HCT116 (cell line): ENCODE measurements at regions not wholly inside any gene's neighbourhood (a gene's known extent, or its start where the extent isn't known, plus 50 kb on each side); places are given as distances from the start of the nearest gene placed in this dataset.

ENCODE experiments used
- ATAC-seq: fragments of 200-7000 bp; cut with Tn5 transposase; 2 replicates; pipeline ENCODE4 v1.9.1; 2020; ENCODE audit warnings: mild to moderate bottlenecking, moderate library complexity
- BruUV-seq: library from RNA; stranded (reverse); fragments of 400-500 nt; replicated peaks from 2 replicates; lab custom pipeline; 2021; lab: Mats Ljungman, UMichigan
- CTCF ChIA-PET: fragments of 300-600 bp; sonication (Branson Sonifier 250); formaldehyde crosslinking; loops from one replicate; lab custom pipeline; 2021; ENCODE audit warnings: antibody characterized with exemption; lab: Charles Lee
- POLR2A ChIA-PET: fragments of 300-600, 350-600 bp; sonication (Branson Sonifier 250); formaldehyde crosslinking; loops from one replicate; lab custom pipeline; 2021; ENCODE audit warnings: antibody characterized with exemption; lab: Charles Lee
- RAD21 ChIA-PET, 2 experiments: fragments of 300-600 bp; sonication (Branson Sonifier 250); formaldehyde crosslinking; loops; one replicate each; lab custom pipeline; 2023; ENCODE audit warnings: low total read pairs in 2 of 2; ENCODE audit not compliant: uncharacterized antibody in 2 of 2, unreplicated experiment in 2 of 2, low non-redundant PET in 1 of 2; lab: Charles Lee
- DNase-seq: peaks from one replicate; pipeline ENCODE4 v3.0.0-alpha.2; 2010; ENCODE audit warnings: low read depth, low spot score
- H2AFZ ChIP-seq: fragments of 200-600 bp; shearing (Covaris generic), sonication (generic); 2 replicates; pipeline ENCODE4 v1.6.1; 2017; ENCODE audit warnings: low read depth, mixed run types, mixed read lengths, antibody characterized with exemption, low read length; ENCODE audit not compliant: poor library complexity, severe bottlenecking
- H3K27ac ChIP-seq: 2 replicates; pipeline ENCODE4 v1.5.1; 2012; ENCODE audit warnings: low read depth, low read length
- H3K27me3 ChIP-seq: fragments of 200-600 bp; sonication (generic); 2 replicates; pipeline ENCODE4 v1.6.1; 2016; ENCODE audit warnings: mixed run types, low read length, mixed read lengths; ENCODE audit not compliant: insufficient read depth
- H3K36me3 ChIP-seq, 2 experiments: fragments of 200-500 bp in 1 of 2; fragments of 200-600 bp in 1 of 2; sonication (Bioruptor generic) in 1 of 2; sonication (generic) in 1 of 2; 2 replicates each; pipeline versions ENCODE4 v1.5.1 to v1.6.1; 2014 to 2016; ENCODE audit warnings: low read length in 2 of 2, inconsistent platforms in 1 of 2, mixed read lengths in 1 of 2, mixed run types in 1 of 2; ENCODE audit not compliant: insufficient read depth in 2 of 2, control insufficient read depth in 1 of 2
- H3K4me1 ChIP-seq, 2 experiments: fragments of 200-600 bp in 1 of 2; sonication (generic) in 1 of 2; 2 replicates each; pipeline versions ENCODE4 v1.5.1 to v1.6.1; 2012 to 2017; ENCODE audit warnings: low read length in 2 of 2, inconsistent platforms in 1 of 2, mild to moderate bottlenecking in 1 of 2, mixed read lengths in 1 of 2, mixed run types in 1 of 2, moderate library complexity in 1 of 2; ENCODE audit not compliant: insufficient read depth in 2 of 2, control insufficient read depth in 1 of 2
- H3K4me2 ChIP-seq: fragments of 200-600 bp; sonication (generic); 2 replicates; pipeline ENCODE4 v1.6.1; 2017; ENCODE audit warnings: mixed run types, low read length, mixed read lengths
- H3K4me3 ChIP-seq, 2 experiments: fragments of 200-600 bp in 1 of 2; sonication (generic) in 1 of 2; replicated peaks in 1 of 2; 2 replicates each; pipeline ENCODE4 v1.5.1; 2011 to 2016; ENCODE audit warnings: low read length in 2 of 2, control low read depth in 1 of 2, low read depth in 1 of 2, mild to moderate bottlenecking in 1 of 2, mixed read lengths in 1 of 2, mixed run types in 1 of 2
- H3K79me2 ChIP-seq: fragments of 200-600 bp; sonication (generic); 2 replicates; pipeline ENCODE4 v1.6.1; 2017; ENCODE audit warnings: mild to moderate bottlenecking, mixed run types, low read length, moderate library complexity, mixed read lengths; ENCODE audit not compliant: insufficient read depth
- H3K9ac ChIP-seq: fragments of 200-600 bp; sonication (generic); 2 replicates; pipeline ENCODE4 v1.6.1; 2016; ENCODE audit warnings: low read length, mixed read lengths
- H3K9me2 ChIP-seq: fragments of 200-600 bp; sonication (generic), shearing (Covaris generic); 2 replicates; pipeline ENCODE4 v1.6.1; 2017; ENCODE audit warnings: mixed run types, mild to moderate bottlenecking, moderate library complexity; ENCODE audit not compliant: insufficient read depth
- H3K9me3 ChIP-seq, 2 experiments: fragments of 200-500 bp in 1 of 2; fragments of 200-600 bp in 1 of 2; sonication (Bioruptor generic) in 1 of 2; sonication (generic) in 1 of 2; 2 replicates each; pipeline ENCODE4 v1.6.1; 2014 to 2017; ENCODE audit warnings: low read length in 2 of 2, mixed read lengths in 2 of 2, inconsistent platforms in 1 of 2, low read depth in 1 of 2, mild to moderate bottlenecking in 1 of 2, mixed run types in 1 of 2, moderate library complexity in 1 of 2; ENCODE audit not compliant: control insufficient read depth in 1 of 2, insufficient read depth in 1 of 2
- H4K20me1 ChIP-seq: fragments of 200-600 bp; sonication (generic), shearing (Covaris generic); 2 replicates; pipeline ENCODE4 v1.6.1; 2017; ENCODE audit warnings: mixed run types, mild to moderate bottlenecking, moderate library complexity; ENCODE audit not compliant: insufficient read depth
- ATF3 ChIP-seq: IDR thresholded peaks from 2 replicates; pipeline ENCODE4 v1.6.1; 2012
- CBX3 ChIP-seq: IDR thresholded peaks from 2 replicates; pipeline ENCODE4 v1.6.1; 2012; ENCODE audit warnings: low read depth
- EGR1 ChIP-seq: IDR thresholded peaks from 2 replicates; pipeline ENCODE4 v1.6.1; 2012; ENCODE audit warnings: low read depth
- MAX ChIP-seq: IDR thresholded peaks from 2 replicates; pipeline ENCODE4 v1.6.1; 2012
- POLR2A ChIP-seq: IDR thresholded peaks from 2 replicates; pipeline ENCODE4 v1.7.0; 2011; ENCODE audit warnings: borderline replicate concordance; ENCODE audit not compliant: insufficient read depth, insufficient read length; ENCODE audit errors: extremely low read depth
- POLR2AphosphoS5 ChIP-seq: IDR thresholded peaks from 2 replicates; pipeline ENCODE4 v1.6.1; 2011; ENCODE audit warnings: mild to moderate bottlenecking, low read depth, low read length, moderate library complexity
- RAD21 ChIP-seq: IDR thresholded peaks from 2 replicates; pipeline ENCODE4 v1.6.1; 2012; ENCODE audit warnings: low read depth, mild to moderate bottlenecking
- SIN3A ChIP-seq: IDR thresholded peaks from 2 replicates; pipeline ENCODE4 v1.6.1; 2012; ENCODE audit warnings: low read depth
- SP1 ChIP-seq: IDR thresholded peaks from 2 replicates; pipeline ENCODE4 v1.6.1; 2012; ENCODE audit warnings: low read depth
- SRF ChIP-seq: IDR thresholded peaks from 2 replicates; pipeline ENCODE4 v1.6.1; 2012; ENCODE audit warnings: low read depth
- ZBTB33 ChIP-seq: IDR thresholded peaks from 2 replicates; pipeline ENCODE4 v1.6.1; 2011; ENCODE audit warnings: mild to moderate bottlenecking, low read length, moderate library complexity; ENCODE audit not compliant: insufficient replicate concordance; ENCODE audit errors: extremely low read depth
- ZNF274 ChIP-seq: fragments of 200-500 bp; sonication (Bioruptor generic); IDR thresholded peaks from 2 replicates; pipeline ENCODE4 v1.6.1; 2014; ENCODE audit warnings: mild to moderate bottlenecking, low read depth, low read length, inconsistent platforms
- intact Hi-C: fragments of 100-400 bp; cut with micrococcal nuclease; formaldehyde crosslinking; loops from 2 replicates; pipeline ENCODE4 v1.10.0; 2022

- H3K27me3 ChIP-seq: no peaks in the 10 kb centered on the region
- CTCF ChIA-PET: interaction anchor here (1.9 kb wide), 1 partner anchor 86 kb away, joined by 7 read pairs; no protein-coding TSS in a partner anchor
- H3K36me3 ChIP-seq: no peaks in the 10 kb centered on the region
These were observed 58.2 kb upstream of the DLX4 start for GRCh38 chr17:49910858-49911204.

More at GRCh38 chr17:49910858-49911204, 58.2 kb upstream of the DLX4 start:
- Histone ChIP-seq H3K4me2 (no peak overlapping the region), H3K9ac (no peak overlapping the region), H3K79me2 (no peaks in the 10 kb centered on the region), H3K9me2 (no peaks in the 10 kb centered on the region), H2AFZ (no peak overlapping the region), H4K20me1 (no peaks in the 10 kb centered on the region), H3K27ac (no peak overlapping the region), H3K4me1 (peaks cover 6 to 40% of the 10 kb centered on the region in 2 experiments), H3K9me3 (no peaks in the 10 kb centered on the region), H3K4me3 (no peak overlapping the region)
- DNase-seq: no peak
- no peak for ATAC-seq
- BruUV-seq: no TSS peak
- ChIA-PET POLR2A (no interaction called here), RAD21 (no interaction called here)
- intact Hi-C loops: no loop called here
- TF ChIP-seq RAD21 (no peak), ZNF274 (no peak), ZBTB33 (no peak), MAX (no peak), ATF3 (no peak), SIN3A (no peak), SRF (no peak), POLR2A (no peak), POLR2AphosphoS5 (no peak), SP1 (no peak), CBX3 (no peak), EGR1 (no peak)
